ENCODE measurements at regions not wholly inside any gene's neighbourhood (a gene's known extent, or its start where the extent isn't known, plus 50 kb on each side); places are given as distances from the start of the nearest gene placed in this dataset.

- TF ChIP-seq E2F4 (CRISPR knock-in tag; IDR thresholded peaks at IDR 0.05; ENCODE audit: low read depth) (no peak), SAP30 (IDR thresholded peaks at IDR 0.05; ENCODE audit: borderline replicate concordance, insufficient read depth, low read depth, low read length, poor library complexity, severe bottlenecking) (no peak), NEUROD1 (IDR thresholded peaks at IDR 0.05; ENCODE audit: borderline replicate concordance, low read depth, low read length, partially characterized antibody) (no peak), PHB (CRISPR knock-in tag; IDR thresholded peaks at IDR 0.05) (no peak), ARID4B (CRISPR knock-in tag; IDR thresholded peaks at IDR 0.05) (no peak), PML (IDR thresholded peaks at IDR 0.05; ENCODE audit: low read length) (no peak), U2AF1 (optimal IDR thresholded peaks at IDR 0.05; ENCODE audit: low read depth, low read length) (no peak), ZNF431 (CRISPR knock-in tag; IDR thresholded peaks at IDR 0.05) (no peak), CREB3L1 (IDR thresholded peaks at IDR 0.05; ENCODE audit: borderline replicate concordance, low read depth) (no peak), MEIS2 (IDR thresholded peaks at IDR 0.05; ENCODE audit: partially characterized antibody) (peak; percentile 39), NBN (IDR thresholded peaks at IDR 0.05; ENCODE audit: low read depth) (no peak), RNF219 (CRISPR knock-in tag; IDR thresholded peaks at IDR 0.05) (no peak), KLF6 (CRISPR knock-in tag; IDR thresholded peaks at IDR 0.05; ENCODE audit: borderline replicate concordance) (no peak), LCOR (CRISPR knock-in tag; IDR thresholded peaks at IDR 0.05) (0 out of 2 replicates have a peak, but pooled peaks have one; percentile 34), SMC3 (conservative IDR thresholded peaks at IDR 0.05; ENCODE audit: insufficient read depth, low read depth, low read length) (peak; percentile 62), NUFIP1 (IDR thresholded peaks at IDR 0.05; ENCODE audit: partially characterized antibody) (no peak), PCBP1 (IDR thresholded peaks at IDR 0.05; ENCODE audit: low read depth, low read length, poor library complexity, severe bottlenecking) (no peak), PTRF (tag; IDR thresholded peaks at IDR 0.05) (no peak), HMG20B (CRISPR knock-in tag; IDR thresholded peaks at IDR 0.05) (no peak)
Observed at GRCh38 chr5:34538026-34538672, 118.0 kb upstream of the RAI14 start (continued).

Measured in K562 (cell line).